Tibial artery (tissue), 4 donors: ENCODE measurements at regions not wholly inside any gene's neighbourhood (a gene's known extent, or its start where the extent isn't known, plus 50 kb on each side); places are given as distances from the start of the nearest gene placed in this dataset.

Experiments
- DNase-seq, 2 donors: peaks; one replicate each; pipeline ENCODE4 v3.0.0-alpha.2; 2019
- H3K27ac ChIP-seq, 2 donors: fragments of 200-600 bp; sonication (generic) in 1 of 2; 1 replicate in 1 of 2; 2 replicates in 1 of 2; pipeline ENCODE4 v1.5.1; 2018 to 2019; ENCODE audit warnings: mild to moderate bottlenecking in 1 of 2
- H3K27me3 ChIP-seq, 2 donors: fragments of 200-600 bp; sonication (generic) in 1 of 2; one replicate each; pipeline versions ENCODE4 v1.5.1 to v1.6.0; 2016 to 2019
- H3K36me3 ChIP-seq, 3 donors: fragments of 200-600 bp; sonication (generic) in 2 of 3; one replicate each; pipeline ENCODE4 v1.5.1; 2016 to 2019; ENCODE audit warnings: mild to moderate bottlenecking in 2 of 3
- H3K4me1 ChIP-seq, 4 donors: fragments of 200-600 bp; sonication (generic) in 2 of 4; 1 replicate in 3 of 4; 2 replicates in 1 of 4; pipeline ENCODE4 v1.5.1; 2016 to 2019
- H3K4me3 ChIP-seq, 2 donors: fragments of 200-600 bp; sonication (generic) in 1 of 2; 1 replicate in 1 of 2; 2 replicates in 1 of 2; pipeline ENCODE4 v1.5.1; 2018 to 2019; ENCODE audit warnings: mild to moderate bottlenecking in 2 of 2
- H3K9me3 ChIP-seq, 3 donors: fragments of 200-600 bp; sonication (generic) in 1 of 3; one replicate each; pipeline ENCODE4 v1.5.1; 2016 to 2019
- CTCF ChIP-seq, 2 experiments: fragments of 200-600 bp in 1 of 2; fragments of 450-650 bp in 1 of 2; IDR thresholded peaks; one replicate each; pipeline ENCODE4 v1.5.1; 2017 to 2019; ENCODE audit warnings: antibody characterized with exemption in 2 of 2, mild to moderate bottlenecking in 1 of 2, moderate library complexity in 1 of 2
- intact Hi-C: fragments of 100-400 bp; cut with DNase I; formaldehyde crosslinking; loops from one replicate; pipeline ENCODE4 v1.15.0; 2023; ENCODE audit warnings: low total_unique reads

DNA sequence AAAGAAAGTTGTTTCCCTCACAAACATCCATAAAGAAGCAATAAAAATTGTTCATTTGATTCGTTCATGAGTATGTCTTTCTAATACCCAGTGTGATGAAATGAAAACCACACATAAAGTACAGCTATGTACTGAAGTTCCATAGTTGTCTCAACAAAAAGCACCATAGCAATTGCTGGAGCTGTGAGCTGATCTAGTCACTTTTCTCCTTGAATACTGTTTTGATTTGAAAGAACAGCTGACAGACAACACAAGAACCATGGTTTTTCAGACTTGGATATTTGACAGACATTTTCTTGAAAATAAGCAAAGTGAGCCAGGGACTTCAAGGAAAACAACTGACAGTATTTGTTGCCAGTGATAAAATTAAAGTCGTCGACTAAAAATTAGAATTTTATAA is 237.1 kb upstream of the PLD5 start:
- no peak overlapping the region for H3K27ac ChIP-seq
- H3K27me3 ChIP-seq = no peaks in the 10 kb centered on the region
- H3K4me1 ChIP-seq = no peaks in the 10 kb centered on the region
- H3K4me3 ChIP-seq = no peak overlapping the region
- no peak for TF ChIP-seq CTCF (IDR thresholded peaks at IDR 0.05)
- intact Hi-C loops = no loop called here
- H3K9me3 ChIP-seq = no peaks in the 10 kb centered on the region
- no peaks in the 10 kb centered on the region for H3K36me3 ChIP-seq
- DNase-seq = no peak

GRCh38 chr1:242754926-242755325 is 230.4 kb upstream of the PLD5 start:
- no peaks in the 10 kb centered on the region for H3K27me3 ChIP-seq
- H3K4me3 ChIP-seq = no peak overlapping the region
- no peaks in the 10 kb centered on the region for H3K36me3 ChIP-seq
- no peak overlapping the region for H3K27ac ChIP-seq
- no peaks in the 10 kb centered on the region for H3K4me1 ChIP-seq
- H3K9me3 ChIP-seq = no peaks in the 10 kb centered on the region
- intact Hi-C loops = no loop called here
- no peak for TF ChIP-seq CTCF (IDR thresholded peaks at IDR 0.05)
- no peak for DNase-seq

DNA sequence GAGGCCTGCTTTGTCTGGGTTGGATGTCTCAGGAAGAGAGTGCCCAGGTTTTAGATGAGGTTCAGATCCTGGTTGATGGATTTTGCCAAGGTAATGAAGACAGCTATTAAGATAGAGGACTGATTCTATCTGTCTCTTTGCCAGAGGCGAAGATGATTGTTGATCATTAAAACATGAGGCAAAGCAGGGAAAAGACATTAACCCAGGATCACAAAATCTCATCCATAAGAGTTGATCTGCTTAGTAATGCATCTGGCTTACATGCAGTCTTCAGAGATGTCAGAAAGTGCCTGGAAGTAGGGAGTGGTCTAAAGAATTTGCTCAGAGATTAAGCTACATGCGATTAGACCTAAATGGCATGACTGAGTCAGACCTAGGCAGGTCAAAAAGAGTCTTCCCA is 229.6 kb upstream of the PLD5 start:
- Histone ChIP-seq H3K4me1 (no peaks in the 10 kb centered on the region), H3K4me3 (no peak overlapping the region), H3K9me3 (no peaks in the 10 kb centered on the region), H3K27ac (no peak overlapping the region), H3K27me3 (no peaks in the 10 kb centered on the region), H3K36me3 (no peaks in the 10 kb centered on the region)
- no peak for DNase-seq
- intact Hi-C loops = no loop called here
- TF ChIP-seq CTCF (IDR thresholded peaks at IDR 0.05) = no peak

DNA sequence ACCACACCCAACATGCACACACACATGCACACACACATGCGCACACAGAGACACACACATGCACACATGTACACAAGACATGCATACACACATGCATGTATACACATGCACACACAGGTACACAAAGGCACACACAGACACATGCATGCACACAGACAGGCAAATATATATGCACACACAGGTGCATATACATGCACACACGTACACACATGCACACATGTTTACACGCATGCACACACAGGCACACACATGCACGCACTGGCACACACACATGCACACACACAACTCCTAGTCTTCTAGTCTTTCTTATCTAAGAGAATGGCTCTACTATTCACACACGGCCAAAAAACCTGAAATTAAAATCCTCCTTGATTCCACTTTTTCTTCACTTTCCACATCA is 222.7 kb upstream of the PLD5 start:
- H3K9me3 ChIP-seq = no peaks in the 10 kb centered on the region
- no peaks in the 10 kb centered on the region for H3K27me3 ChIP-seq
- H3K27ac ChIP-seq = no peak overlapping the region
- no peak for TF ChIP-seq CTCF (IDR thresholded peaks at IDR 0.05)
- no peak for DNase-seq
- no peaks in the 10 kb centered on the region for H3K4me1 ChIP-seq
- H3K36me3 ChIP-seq = no peaks in the 10 kb centered on the region
- intact Hi-C loops = no loop called here
- H3K4me3 ChIP-seq = no peak overlapping the region

GRCh38 chr1:242745079-242745478 is 220.6 kb upstream of the PLD5 start:
- H3K27ac ChIP-seq = no peak overlapping the region
- intact Hi-C loops = no loop called here
- no peaks in the 10 kb centered on the region for H3K4me1 ChIP-seq

More at GRCh38 chr1:242745079-242745478, 220.6 kb upstream of the PLD5 start:
- no peaks in the 10 kb centered on the region for H3K9me3 ChIP-seq
- no peaks in the 10 kb centered on the region for H3K36me3 ChIP-seq
- DNase-seq = no peak
- no peak for TF ChIP-seq CTCF (IDR thresholded peaks at IDR 0.05)
- no peaks in the 10 kb centered on the region for H3K27me3 ChIP-seq
- no peak overlapping the region for H3K4me3 ChIP-seq
